ENCODE measurements at regions not wholly inside any gene's neighbourhood (a gene's known extent, or its start where the extent isn't known, plus 50 kb on each side); places are given as distances from the start of the nearest gene placed in this dataset.

DNA sequence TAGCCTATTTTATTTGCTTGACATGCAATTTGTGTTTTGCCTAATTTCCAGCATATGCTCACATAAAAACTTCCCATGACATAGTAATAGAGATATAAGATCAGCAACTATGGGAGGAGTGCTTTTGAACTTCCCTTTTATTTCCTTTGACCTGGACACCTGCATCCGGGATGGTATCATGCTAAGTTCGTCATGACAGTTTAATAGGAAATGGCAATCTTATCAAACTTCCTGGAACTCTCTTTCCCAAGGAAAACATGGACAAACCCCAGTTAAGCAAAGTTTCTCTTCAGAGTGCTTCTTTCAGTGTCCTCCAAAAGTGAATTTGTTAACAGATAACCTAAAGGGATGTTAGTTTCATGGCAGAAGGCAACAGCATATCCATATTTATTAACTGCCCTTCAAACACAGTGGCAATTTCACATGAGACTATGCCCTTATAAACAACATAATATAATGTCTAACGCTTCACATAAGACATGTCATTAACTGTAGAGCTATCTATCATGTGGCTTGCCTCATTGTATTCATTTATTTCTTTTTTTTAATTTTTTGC, 474.7 kb upstream of the SEMA3A start:
- TF ChIP-seq, protein P1, sequence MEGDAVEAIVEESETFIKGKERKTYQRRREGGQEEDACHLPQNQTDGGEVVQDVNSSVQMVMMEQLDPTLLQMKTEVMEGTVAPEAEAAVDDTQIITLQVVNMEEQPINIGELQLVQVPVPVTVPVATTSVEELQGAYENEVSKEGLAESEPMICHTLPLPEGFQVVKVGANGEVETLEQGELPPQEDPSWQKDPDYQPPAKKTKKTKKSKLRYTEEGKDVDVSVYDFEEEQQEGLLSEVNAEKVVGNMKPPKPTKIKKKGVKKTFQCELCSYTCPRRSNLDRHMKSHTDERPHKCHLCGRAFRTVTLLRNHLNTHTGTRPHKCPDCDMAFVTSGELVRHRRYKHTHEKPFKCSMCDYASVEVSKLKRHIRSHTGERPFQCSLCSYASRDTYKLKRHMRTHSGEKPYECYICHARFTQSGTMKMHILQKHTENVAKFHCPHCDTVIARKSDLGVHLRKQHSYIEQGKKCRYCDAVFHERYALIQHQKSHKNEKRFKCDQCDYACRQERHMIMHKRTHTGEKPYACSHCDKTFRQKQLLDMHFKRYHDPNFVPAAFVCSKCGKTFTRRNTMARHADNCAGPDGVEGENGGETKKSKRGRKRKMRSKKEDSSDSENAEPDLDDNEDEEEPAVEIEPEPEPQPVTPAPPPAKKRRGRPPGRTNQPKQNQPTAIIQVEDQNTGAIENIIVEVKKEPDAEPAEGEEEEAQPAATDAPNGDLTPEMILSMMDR (IDR thresholded peaks at IDR 0.05; ENCODE audit: insufficient read depth, low read depth, low read length) = no peak
- peak; percentile 22 for DNase-seq (ENCODE audit: low read depth)

DNA sequence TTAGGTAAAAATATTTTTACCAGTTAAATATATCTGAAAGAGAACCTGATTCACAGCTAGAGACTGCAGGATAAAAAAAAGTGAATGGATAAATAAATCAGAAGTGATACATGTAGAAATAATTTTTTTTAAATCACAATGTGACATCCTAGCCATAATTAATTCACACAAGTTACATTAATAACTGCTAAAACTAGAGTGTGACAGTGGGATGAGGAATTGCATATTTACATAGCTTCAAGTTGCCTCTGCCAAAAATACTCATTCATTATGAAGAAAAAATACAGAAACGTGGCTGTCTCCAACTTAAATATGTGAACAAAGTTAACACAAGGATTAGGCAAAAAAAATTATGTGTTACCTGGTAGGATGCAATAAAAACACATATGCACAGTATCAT, 473.5 kb upstream of the SEMA3A start:
- H3K4me3 ChIP-seq (ENCODE audit: low read depth, low read length) = no peak overlapping the region
- no peak for DNase-seq (ENCODE audit: low read depth)
- TF ChIP-seq, protein P1 (IDR thresholded peaks at IDR 0.05; ENCODE audit: insufficient read depth, low read depth, low read length) = no peak

More for the DNA sequence above, 474.7 kb upstream of the SEMA3A start:
- H3K4me3 ChIP-seq (ENCODE audit: low read depth, low read length) = no peak overlapping the region

DNA sequence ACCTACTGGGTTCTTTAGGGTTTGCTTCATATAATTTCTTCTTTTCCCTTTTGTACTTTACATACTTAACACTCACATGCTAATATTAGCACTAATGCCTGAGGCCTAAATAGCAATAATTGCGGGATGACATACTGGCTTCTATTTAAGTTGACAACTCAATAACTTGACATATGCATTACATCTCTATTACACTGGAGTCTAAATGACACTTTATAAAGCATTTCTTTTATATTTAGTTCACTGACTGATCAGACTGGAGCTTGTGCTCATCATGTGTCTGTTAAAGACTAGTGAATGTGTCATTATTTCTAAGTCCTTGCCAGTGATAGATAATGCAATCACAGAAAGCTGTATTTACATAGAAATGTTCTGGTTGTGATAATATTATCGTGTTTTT, 472.1 kb upstream of the SEMA3A start:
- TF ChIP-seq, protein P1 (IDR thresholded peaks at IDR 0.05; ENCODE audit: insufficient read depth, low read depth, low read length) = no peak
- no peak overlapping the region for H3K4me3 ChIP-seq (ENCODE audit: low read depth, low read length)
- DNase-seq (ENCODE audit: low read depth) = no peak

DNA sequence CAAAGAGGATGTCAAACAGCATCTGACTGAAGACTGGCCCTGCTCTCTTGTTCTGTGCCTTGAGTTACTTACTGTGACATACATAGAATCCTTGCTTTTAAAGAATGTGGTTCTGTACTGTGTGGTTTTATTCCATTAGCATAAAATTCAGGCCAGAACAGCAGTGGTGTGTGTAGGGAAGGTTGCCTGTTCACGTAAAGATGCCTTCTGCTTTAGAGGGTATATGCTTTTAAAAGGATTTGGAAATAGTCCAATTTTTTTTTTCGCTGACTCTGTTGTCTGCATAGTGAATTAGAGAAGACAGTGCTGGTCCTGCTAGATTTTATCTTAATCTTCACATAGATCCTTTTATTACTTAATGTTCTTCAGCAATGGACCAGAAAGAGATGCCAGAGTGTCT, 470.8 kb upstream of the SEMA3A start:
- H3K4me3 ChIP-seq (ENCODE audit: low read depth, low read length) = no peak overlapping the region
- no peak for DNase-seq (ENCODE audit: low read depth)
- TF ChIP-seq, protein P1 (IDR thresholded peaks at IDR 0.05; ENCODE audit: insufficient read depth, low read depth, low read length) = no peak

DNA sequence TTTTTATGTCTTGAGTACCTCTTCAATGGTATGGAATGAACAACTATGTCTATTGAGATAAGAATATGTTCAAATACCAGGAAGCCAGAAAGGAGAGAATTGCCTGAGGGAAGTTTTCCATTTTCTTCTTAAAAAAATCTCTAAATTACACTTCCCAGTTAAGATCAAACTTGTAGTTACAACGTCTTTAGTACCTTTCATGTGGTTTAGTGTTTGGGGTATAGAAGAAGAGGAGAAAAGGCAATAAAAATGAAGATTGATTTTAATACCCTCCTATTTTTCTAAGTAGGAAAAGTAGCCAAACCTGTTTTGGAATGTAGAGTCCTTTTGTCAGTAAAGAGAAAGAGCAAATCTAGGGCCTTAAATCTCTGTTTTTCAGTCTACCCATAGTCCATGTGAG, 470.0 kb upstream of the SEMA3A start:
- no peak overlapping the region for H3K4me3 ChIP-seq (ENCODE audit: low read depth, low read length)
- DNase-seq (ENCODE audit: low read depth) = no peak
- TF ChIP-seq, protein P1 (IDR thresholded peaks at IDR 0.05; ENCODE audit: insufficient read depth, low read depth, low read length) = no peak

DNA sequence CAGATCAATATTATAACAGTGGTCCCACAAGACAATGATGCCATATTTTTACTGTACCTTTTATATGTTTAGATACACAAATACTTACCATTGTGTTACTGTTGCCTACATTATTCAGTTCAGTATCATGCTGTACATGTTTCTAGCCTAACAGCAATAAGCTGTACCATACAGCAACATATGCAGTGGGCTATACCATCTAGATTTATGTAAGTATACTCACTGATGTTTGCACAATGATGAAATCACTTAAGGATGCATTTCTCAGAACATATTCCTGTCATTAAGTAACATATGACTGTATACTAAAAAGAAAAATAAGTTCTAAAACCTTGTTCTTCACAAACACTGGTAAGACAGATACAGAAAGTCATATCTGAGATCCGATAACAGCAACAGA, 468.6 kb upstream of the SEMA3A start:
- TF ChIP-seq, protein P1 (IDR thresholded peaks at IDR 0.05; ENCODE audit: insufficient read depth, low read depth, low read length) = no peak
- peak overlapping the region; percentile 41 for H3K4me3 ChIP-seq (ENCODE audit: low read depth, low read length)
- DNase-seq (ENCODE audit: low read depth) = peak; percentile 28

DNA sequence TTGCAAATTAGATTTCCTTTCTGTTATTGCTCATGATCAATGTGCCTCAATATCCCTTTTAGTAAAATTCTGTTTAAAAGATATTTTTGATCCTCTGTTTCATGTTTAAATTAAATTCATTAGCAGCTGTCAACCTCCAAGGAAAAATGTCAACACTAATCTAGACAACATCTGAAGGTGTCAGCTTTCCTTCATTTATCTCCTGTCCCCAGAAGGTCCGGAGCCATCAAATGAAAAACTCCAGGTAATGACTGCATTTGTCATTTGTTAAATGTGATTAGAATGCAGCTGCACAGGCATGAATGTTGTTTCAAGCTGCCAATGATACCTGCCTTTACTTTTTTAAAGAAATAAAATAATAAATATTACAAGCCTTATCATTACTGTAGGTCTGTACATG, 463.7 kb upstream of the SEMA3A start:
- no peak overlapping the region for H3K4me3 ChIP-seq (ENCODE audit: low read depth, low read length)
- no peak for DNase-seq (ENCODE audit: low read depth)
- TF ChIP-seq, protein P1 (IDR thresholded peaks at IDR 0.05; ENCODE audit: insufficient read depth, low read depth, low read length) = no peak

Measured in fibroblast of villous mesenchyme (primary cell).